ENCODE measurements at regions not wholly inside any gene's neighbourhood (a gene's known extent, or its start where the extent isn't known, plus 50 kb on each side); places are given as distances from the start of the nearest gene placed in this dataset.

GRCh38 chr12:24113701-24114100 is 164.2 kb upstream of the SOX5 start (continued):
- TF ChIP-seq ZNF318 (IDR thresholded peaks at IDR 0.05; ENCODE audit: borderline replicate concordance in 1 of 2, low read depth in 1 of 2) (no peak), PURB (CRISPR knock-in tag; IDR thresholded peaks at IDR 0.05; ENCODE audit: low read depth) (no peak), PML (IDR thresholded peaks at IDR 0.05; ENCODE audit: low read length) (no peak)
